ENCODE measurements at regions not wholly inside any gene's neighbourhood (a gene's known extent, or its start where the extent isn't known, plus 50 kb on each side); places are given as distances from the start of the nearest gene placed in this dataset.

GRCh38 chr16:76787394-76787793 lies 403.6 kb upstream of the MON1B start:
- in situ Hi-C loops (cut with MboI; ENCODE audit: low pct_unique_long_range_greater_than_20kb in 2 of 9, low sequenced_read_pairs in 9 of 9, unreplicated experiment in 9 of 9), result no loop called here
- H3K4me1 ChIP-seq (replicated peaks in 1 of 2), result no peaks in the 10 kb centered on the region
- peak in 1 of 8 experiments; percentile 80 for ATAC-seq (replicated peaks in 6 of 8)
- 4 to 93% (median 36%) methylated on average over 1 to 4 of the region's 4 CpGs; no CpG with 5 or more reads in 1 of the 10 experiments for WGBS, 10 experiments
- no peak overlapping the region for H3K27ac ChIP-seq
- no peak overlapping the region for H3K4me3 ChIP-seq

GRCh38 chr16:76791151-76791550 lies 399.8 kb upstream of the MON1B start:
- Histone ChIP-seq H3K4me1 (replicated peaks in 1 of 2) (no peaks in the 10 kb centered on the region), H3K27ac (no peak overlapping the region), H3K4me3 (no peak overlapping the region)
- in situ Hi-C loops (cut with MboI; ENCODE audit: low pct_unique_long_range_greater_than_20kb in 2 of 9, low sequenced_read_pairs in 9 of 9, unreplicated experiment in 9 of 9), result no loop called here
- ATAC-seq (replicated peaks in 6 of 8), result no peak
- 0 to 100% (median 83%) methylated on average over 1 to 2 of the region's 2 CpGs; no CpG with 5 or more reads in 3 of the 10 experiments for WGBS, 10 experiments

- ATAC-seq (replicated peaks in 6 of 8), result no peak
- WGBS, 10 experiments, result 14 to 92% (median 75%) methylated on average over 2 to 8 of the region's 8 CpGs
- in situ Hi-C loops (cut with MboI; ENCODE audit: low pct_unique_long_range_greater_than_20kb in 2 of 9, low sequenced_read_pairs in 9 of 9, unreplicated experiment in 9 of 9), result no loop called here
- no peak overlapping the region for H3K27ac ChIP-seq
- no peaks in the 10 kb centered on the region for H3K4me1 ChIP-seq (replicated peaks in 1 of 2)
- no peak overlapping the region for H3K4me3 ChIP-seq
Observed at GRCh38 chr16:76796416-76796815, 394.6 kb upstream of the MON1B start.

DNA sequence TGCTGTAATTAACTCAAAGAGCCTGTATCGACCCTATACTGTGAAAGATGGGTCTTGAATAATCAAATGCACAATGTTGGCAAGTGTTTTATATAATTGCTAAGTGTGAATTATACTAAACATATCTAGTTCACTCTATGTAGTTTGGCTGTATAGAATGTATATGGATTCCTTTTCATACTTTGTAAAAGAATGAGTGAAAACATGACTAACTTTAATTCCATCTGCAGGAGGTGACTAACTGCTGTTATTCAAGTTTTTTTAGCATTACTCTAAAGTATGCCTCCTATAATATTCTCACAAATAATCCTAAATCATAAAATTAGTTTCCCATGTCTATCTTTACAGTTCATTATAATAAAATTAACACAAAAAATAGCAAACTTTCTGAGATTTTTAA lies 394.0 kb upstream of the MON1B start:
- in situ Hi-C loops (cut with MboI; ENCODE audit: low pct_unique_long_range_greater_than_20kb in 2 of 9, low sequenced_read_pairs in 9 of 9, unreplicated experiment in 9 of 9), result no loop called here
- ATAC-seq (replicated peaks in 6 of 8), result no peak
- H3K4me3 ChIP-seq, result no peak overlapping the region
- 0 to 100% (median 100%) methylated on average over 1 of the region's 1 CpG; no CpG with 5 or more reads in 3 of the 10 experiments for WGBS, 10 experiments
- H3K4me1 ChIP-seq (replicated peaks in 1 of 2), result no peaks in the 10 kb centered on the region
- H3K27ac ChIP-seq, result no peak overlapping the region

DNA sequence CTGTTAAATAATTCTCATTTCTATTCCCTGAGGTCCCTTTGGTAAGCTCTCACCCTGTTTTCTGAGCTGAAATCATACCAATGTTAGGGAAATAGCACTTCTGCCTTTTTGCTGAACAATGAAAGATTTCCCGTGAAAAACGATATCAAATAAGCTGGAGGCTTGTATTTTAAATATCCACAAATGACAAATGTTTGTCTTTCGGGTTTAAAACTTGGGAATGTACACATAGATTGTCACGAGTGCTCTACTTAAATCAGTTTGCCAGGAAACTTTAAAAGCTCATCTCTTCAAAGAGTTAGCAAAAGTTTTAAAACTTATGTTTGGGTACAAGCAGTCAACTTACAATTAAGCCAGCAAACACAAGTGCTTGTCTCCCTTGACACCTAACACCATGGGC lies 393.5 kb upstream of the MON1B start:
- Histone ChIP-seq H3K4me1 (replicated peaks in 1 of 2) (no peaks in the 10 kb centered on the region), H3K27ac (no peak overlapping the region), H3K4me3 (no peak overlapping the region)
- no peak for ATAC-seq (replicated peaks in 6 of 8)
- in situ Hi-C loops (cut with MboI; ENCODE audit: low pct_unique_long_range_greater_than_20kb in 2 of 9, low sequenced_read_pairs in 9 of 9, unreplicated experiment in 9 of 9), result no loop called here
- 17 to 94% (median 69%) methylated on average over 2 to 4 of the region's 4 CpGs for WGBS, 10 experiments

GRCh38 chr16:76800196-76800595 lies 390.8 kb upstream of the MON1B start:
- H3K4me1 ChIP-seq (replicated peaks in 1 of 2), result no peaks in the 10 kb centered on the region
- no peak overlapping the region for H3K4me3 ChIP-seq
- WGBS, 10 experiments, result 14 to 79% (median 50%) methylated on average over 1 to 6 of the region's 6 CpGs; no CpG with 5 or more reads in 3 of the 10 experiments
- H3K27ac ChIP-seq, result no peak overlapping the region
- peak in 1 of 8 experiments; percentile 36 for ATAC-seq (replicated peaks in 6 of 8)
- in situ Hi-C loops (cut with MboI; ENCODE audit: low pct_unique_long_range_greater_than_20kb in 2 of 9, low sequenced_read_pairs in 9 of 9, unreplicated experiment in 9 of 9), result no loop called here

GRCh38 chr16:76801357-76801756 lies 389.6 kb upstream of the MON1B start:
- whole genome bisulfite sequencing, 10 experiments, result 5 to 100% (median 83%) methylated on average over 1 to 4 of the region's 4 CpGs
- in situ Hi-C loops (cut with MboI; ENCODE audit: low pct_unique_long_range_greater_than_20kb in 2 of 9, low sequenced_read_pairs in 9 of 9, unreplicated experiment in 9 of 9), result no loop called here
- H3K4me1 ChIP-seq (replicated peaks in 1 of 2), result no peaks in the 10 kb centered on the region
- H3K27ac ChIP-seq, result no peak overlapping the region
- ATAC-seq (replicated peaks in 6 of 8), result no peak
- H3K4me3 ChIP-seq, result no peak overlapping the region

- 19 to 100% (median 57%) methylated on average over 1 to 2 of the region's 2 CpGs; no CpG with 5 or more reads in 1 of the 10 experiments for WGBS, 10 experiments
- no peak for ATAC-seq (replicated peaks in 6 of 8)
Observed at GRCh38 chr16:76816475-76816874, 374.5 kb upstream of the MON1B start.

DNA sequence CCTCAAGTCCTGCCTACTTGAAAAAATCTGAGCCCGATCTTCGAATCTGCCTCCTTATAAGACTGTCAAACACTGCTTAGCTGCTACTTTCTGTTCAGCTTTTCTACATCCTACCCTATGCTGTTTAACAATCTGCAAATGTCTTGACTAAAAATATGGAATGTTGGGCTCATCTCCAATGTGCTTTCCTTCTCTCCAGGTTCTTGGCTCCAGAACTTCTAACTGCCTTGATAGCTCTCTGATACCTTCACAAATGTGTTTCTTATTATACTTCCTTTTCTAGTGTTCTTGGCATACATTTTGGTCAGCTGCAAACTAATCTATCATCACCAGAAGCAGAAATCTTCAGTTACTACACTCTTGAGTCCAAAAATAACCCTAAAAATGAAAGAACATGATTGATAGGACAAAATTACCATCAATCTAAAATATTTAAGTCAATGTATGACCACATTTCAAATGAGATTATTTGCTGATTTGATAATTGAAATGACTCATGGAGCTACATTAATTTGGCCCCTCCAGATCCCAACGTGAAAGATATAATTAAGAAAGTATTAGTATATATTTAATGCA lies 372.3 kb upstream of the MON1B start:
- H3K4me1 ChIP-seq (replicated peaks in 1 of 2), result peaks cover 0 to 9% of the 10 kb centered on the region in 2 donors
- 0 to 94% (median 79%) methylated on average over 2 to 3 of the region's 3 CpGs for WGBS, 10 experiments
- in situ Hi-C loops (cut with MboI; ENCODE audit: low pct_unique_long_range_greater_than_20kb in 2 of 9, low sequenced_read_pairs in 9 of 9, unreplicated experiment in 9 of 9), result no loop called here
- no peak for ATAC-seq (replicated peaks in 6 of 8)
- H3K27ac ChIP-seq, result no peak overlapping the region
- no peak overlapping the region for H3K4me3 ChIP-seq

More at GRCh38 chr16:76816475-76816874, 374.5 kb upstream of the MON1B start:
- Histone ChIP-seq H3K4me1 (replicated peaks in 1 of 2) (peaks cover 0 to 9% of the 10 kb centered on the region in 2 donors), H3K27ac (no peak overlapping the region), H3K4me3 (no peak overlapping the region)
- in situ Hi-C loops (cut with MboI; ENCODE audit: low pct_unique_long_range_greater_than_20kb in 2 of 9, low sequenced_read_pairs in 9 of 9, unreplicated experiment in 9 of 9), result no loop called here

GRCh38 chr16:76819226-76819916 lies 371.6 kb upstream of the MON1B start:
- H3K4me1 ChIP-seq (replicated peaks in 1 of 2), result peaks cover 0 to 9% of the 10 kb centered on the region in 2 donors
- WGBS, 10 experiments, result 9 to 84% (median 62%) methylated on average over 2 to 8 of the region's 8 CpGs
- peak in 1 of 8 experiments; percentile 66 for ATAC-seq (replicated peaks in 6 of 8)
- H3K4me3 ChIP-seq, result no peak overlapping the region
- no peak overlapping the region for H3K27ac ChIP-seq
- in situ Hi-C loops (cut with MboI; ENCODE audit: low pct_unique_long_range_greater_than_20kb in 2 of 9, low sequenced_read_pairs in 9 of 9, unreplicated experiment in 9 of 9), result no loop called here

DNA sequence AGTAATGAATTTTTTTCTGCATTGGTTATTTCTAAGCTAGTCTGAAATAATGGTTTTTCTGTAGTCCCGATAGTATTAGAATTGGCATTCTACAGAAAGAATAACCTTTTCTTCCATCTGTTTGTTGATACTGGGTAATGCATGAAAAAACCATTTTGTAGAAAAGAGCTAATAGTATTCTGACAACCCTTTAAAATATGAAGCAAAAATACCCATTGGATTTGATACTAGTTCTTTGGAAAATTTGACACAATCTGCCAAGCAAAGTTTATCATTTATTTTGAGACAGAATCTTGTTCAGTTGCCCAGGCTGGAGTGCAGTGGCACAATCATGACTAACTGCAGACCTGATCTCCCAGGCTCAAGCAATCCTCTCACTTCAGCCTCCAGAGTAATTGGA lies 366.8 kb upstream of the MON1B start:
- 10 to 100% (median 82%) methylated on average over 1 of the region's 1 CpG; no CpG with 5 or more reads in 4 of the 10 experiments for WGBS, 10 experiments
- Histone ChIP-seq H3K4me3 (no peak overlapping the region), H3K4me1 (replicated peaks in 1 of 2) (peaks cover 2 to 7% of the 10 kb centered on the region in 2 donors), H3K27ac (no peak overlapping the region)
- in situ Hi-C loops (cut with MboI; ENCODE audit: low pct_unique_long_range_greater_than_20kb in 2 of 9, low sequenced_read_pairs in 9 of 9, unreplicated experiment in 9 of 9), result no loop called here
- ATAC-seq (replicated peaks in 6 of 8), result no peak

GRCh38 chr16:76824791-76825190 lies 366.2 kb upstream of the MON1B start:
- peaks cover under 1 to 2% of the 10 kb centered on the region in 2 donors for H3K4me1 ChIP-seq (replicated peaks in 1 of 2)
- in situ Hi-C loops (cut with MboI; ENCODE audit: low pct_unique_long_range_greater_than_20kb in 2 of 9, low sequenced_read_pairs in 9 of 9, unreplicated experiment in 9 of 9), result no loop called here

DNA sequence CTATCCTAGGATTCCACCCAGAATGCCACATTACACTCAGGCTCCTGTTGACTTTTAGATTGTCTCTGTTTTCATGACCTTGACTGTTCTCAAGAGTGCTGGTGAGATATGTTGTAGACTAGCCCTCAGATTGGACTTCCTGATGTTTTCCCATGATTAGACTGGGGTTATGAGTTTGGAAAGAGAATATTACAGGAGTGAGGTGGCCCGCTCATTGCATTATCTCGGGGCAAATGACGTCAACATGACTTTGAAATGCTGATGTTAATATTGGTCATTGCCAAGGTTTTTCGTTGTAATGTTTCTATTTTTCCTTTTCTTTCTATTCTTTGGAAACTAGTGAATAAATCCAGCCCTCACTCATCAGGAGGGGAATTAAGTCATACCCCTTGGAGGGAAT lies 355.7 kb upstream of the MON1B start:
- no peak for ATAC-seq (replicated peaks in 6 of 8)
- H3K27ac ChIP-seq, result no peak overlapping the region
- no peak overlapping the region for H3K4me3 ChIP-seq
- in situ Hi-C loops (cut with MboI; ENCODE audit: low pct_unique_long_range_greater_than_20kb in 2 of 9, low sequenced_read_pairs in 9 of 9, unreplicated experiment in 9 of 9), result no loop called here
- WGBS, 10 experiments, result 20 to 100% (median 64%) methylated on average over 1 to 4 of the region's 4 CpGs
- H3K4me1 ChIP-seq (replicated peaks in 1 of 2), result no peaks in the 10 kb centered on the region

More at GRCh38 chr16:76824791-76825190, 366.2 kb upstream of the MON1B start:
- no peak for ATAC-seq (replicated peaks in 6 of 8)
- WGBS, 10 experiments, result 0 to 100% (median 72%) methylated on average over 1 to 2 of the region's 2 CpGs
- Histone ChIP-seq H3K4me3 (no peak overlapping the region), H3K27ac (no peak overlapping the region)

All from motor neuron (in vitro differentiated cells).